Left renal cortex interstitium (tissue), 4 donors: ENCODE measurements at regions not wholly inside any gene's neighbourhood (a gene's known extent, or its start where the extent isn't known, plus 50 kb on each side); places are given as distances from the start of the nearest gene placed in this dataset.

Experiments
- DNase-seq, 4 donors: peaks; one replicate each; pipeline ENCODE4 v3.0.0-alpha.2; 2013; ENCODE audit warnings: low read depth in 4 of 4, low spot score in 2 of 4, missing footprints in 1 of 4

GRCh38 chr15:77557564-77557963 is 75.1 kb downstream of the LINGO1 start:
- no peak for DNase-seq

GRCh38 chr15:77557144-77557543 is 75.6 kb downstream of the LINGO1 start:
- DNase-seq = no peak

GRCh38 chr15:77556622-77557021 is 76.1 kb downstream of the LINGO1 start:
- no peak for DNase-seq

- DNase-seq = no peak
These were observed 77.5 kb downstream of the LINGO1 start for GRCh38 chr15:77555232-77555631.

GRCh38 chr15:77554306-77555080 is 78.2 kb downstream of the LINGO1 start:
- no peak for DNase-seq

- DNase-seq = no peak
These were observed 79.0 kb downstream of the LINGO1 start for GRCh38 chr15:77553695-77554094.

GRCh38 chr15:77553257-77553656 is 79.5 kb downstream of the LINGO1 start:
- DNase-seq = no peak

GRCh38 chr15:77552066-77552465 is 80.6 kb downstream of the LINGO1 start:
- DNase-seq = no peak

GRCh38 chr15:77550301-77551251 is 82.1 kb downstream of the LINGO1 start:
- DNase-seq = no peak

GRCh38 chr15:77549576-77550288 is 83.0 kb downstream of the LINGO1 start:
- DNase-seq = no peak

GRCh38 chr15:77548589-77549557 is 83.8 kb downstream of the LINGO1 start:
- no peak for DNase-seq

- DNase-seq = no peak
These were observed 84.7 kb downstream of the LINGO1 start for GRCh38 chr15:77547801-77548588.

GRCh38 chr15:77546870-77547269 is 85.8 kb downstream of the LINGO1 start:
- no peak for DNase-seq

GRCh38 chr15:77546050-77546501 is 86.6 kb downstream of the LINGO1 start:
- DNase-seq = no peak

- DNase-seq = no peak
These were observed 87.7 kb downstream of the LINGO1 start for GRCh38 chr15:77545058-77545457.

- no peak for DNase-seq
These were observed 88.5 kb downstream of the LINGO1 start for GRCh38 chr15:77544162-77544561.

- DNase-seq = peak in 2 of 4 donors; percentile 76 to 77
These were observed 89.4 kb downstream of the LINGO1 start for GRCh38 chr15:77543159-77543882.

GRCh38 chr15:77542491-77543001 is 90.2 kb downstream of the LINGO1 start:
- no peak for DNase-seq
